DOHH2 (cell line): ENCODE measurements at regions not wholly inside any gene's neighbourhood (a gene's known extent, or its start where the extent isn't known, plus 50 kb on each side); places are given as distances from the start of the nearest gene placed in this dataset.

ENCODE experiments used
- H3F3A ChIP-seq: fragments of 200-600 bp; sonication (generic), shearing (Covaris generic); 2 replicates; pipeline ENCODE4 v1.6.0; 2016; ENCODE audit warnings: antibody characterized with exemption, mild to moderate bottlenecking; ENCODE audit not compliant: control insufficient read depth, insufficient read depth
- H3K27ac ChIP-seq: fragments of 200-600 bp; sonication (generic); 2 replicates; pipeline ENCODE4 v1.5.1; 2014; ENCODE audit warnings: low read depth, mild to moderate bottlenecking, low read length, moderate library complexity
- H3K27me3 ChIP-seq: fragments of 200-600 bp; sonication (generic); 2 replicates; pipeline ENCODE4 v1.6.1; 2014; ENCODE audit warnings: mild to moderate bottlenecking, low read length, mixed read lengths; ENCODE audit not compliant: control insufficient read depth
- H3K36me3 ChIP-seq: fragments of 200-600 bp; sonication (generic); 2 replicates; pipeline ENCODE4 v1.6.1; 2014; ENCODE audit warnings: mild to moderate bottlenecking, low read length, moderate library complexity, mixed read lengths; ENCODE audit not compliant: control insufficient read depth
- H3K4me1 ChIP-seq: fragments of 200-600 bp; sonication (generic); 2 replicates; pipeline ENCODE4 v1.6.1; 2014; ENCODE audit warnings: mild to moderate bottlenecking, low read length, mixed read lengths; ENCODE audit not compliant: control insufficient read depth
- H3K4me2 ChIP-seq: fragments of 200-600 bp; sonication (generic); 2 replicates; pipeline ENCODE4 v1.6.0; 2014; ENCODE audit warnings: mild to moderate bottlenecking, low read length, moderate library complexity
- H3K4me3 ChIP-seq: fragments of 200-600 bp; sonication (generic); 2 replicates; pipeline ENCODE4 v1.5.1; 2014; ENCODE audit warnings: mild to moderate bottlenecking, low read length, mixed read lengths
- H3K79me2 ChIP-seq: fragments of 200-600 bp; sonication (generic); 2 replicates; pipeline ENCODE4 v1.6.1; 2014; ENCODE audit warnings: mild to moderate bottlenecking, low read length, mixed read lengths; ENCODE audit not compliant: control insufficient read depth
- H3K9me2 ChIP-seq: fragments of 200-600 bp; sonication (generic); replicated peaks from 2 replicates; pipeline ENCODE4 v1.6.1; 2014; ENCODE audit warnings: mild to moderate bottlenecking, low read length, mixed read lengths; ENCODE audit not compliant: control insufficient read depth
- H3K9me3 ChIP-seq: fragments of 200-600 bp; sonication (generic); 2 replicates; pipeline ENCODE4 v1.6.1; 2014; ENCODE audit warnings: antibody characterized with exemption, low read length, mixed read lengths; ENCODE audit not compliant: control insufficient read depth, insufficient read depth
- H4K20me1 ChIP-seq: fragments of 200-600 bp; sonication (generic); 2 replicates; pipeline ENCODE4 v1.6.0; 2014; ENCODE audit warnings: low read depth, mild to moderate bottlenecking, antibody characterized with exemption, low read length, moderate library complexity; ENCODE audit not compliant: control insufficient read depth, insufficient read depth
- CTCF ChIP-seq: fragments of 200-600 bp; sonication (generic); IDR thresholded peaks from one replicate; pipeline ENCODE4 v1.5.1; 2014; ENCODE audit warnings: antibody characterized with exemption, mild to moderate bottlenecking, low read depth, low read length; ENCODE audit not compliant: poor library complexity, severe bottlenecking
- EZH2phosphoT487 ChIP-seq: fragments of 200-600 bp; sonication (generic); IDR thresholded peaks from 2 replicates; pipeline ENCODE4 v1.6.1; 2017; ENCODE audit warnings: borderline replicate concordance, mild to moderate bottlenecking, antibody characterized with exemption, low read length, moderate library complexity, mixed read lengths

GRCh38 chr1:56284928-56285327 lies 294.4 kb downstream of the PLPP3 start:
- Histone ChIP-seq H3K4me3 (no peak overlapping the region), H3K9me2 (no peaks in the 10 kb centered on the region), H4K20me1 (no peaks in the 10 kb centered on the region), H3K4me2 (no peak overlapping the region), H3F3A (no peaks in the 10 kb centered on the region), H3K9me3 (no peaks in the 10 kb centered on the region), H3K27me3 (no peaks in the 10 kb centered on the region), H3K36me3 (no peaks in the 10 kb centered on the region), H3K27ac (no peak overlapping the region), H3K79me2 (no peaks in the 10 kb centered on the region), H3K4me1 (no peaks in the 10 kb centered on the region)
- TF ChIP-seq EZH2phosphoT487, result no peak
- TF ChIP-seq CTCF, result no peak

GRCh38 chr1:56278061-56278460 lies 301.3 kb downstream of the PLPP3 start:
- H3K27ac ChIP-seq, result no peak overlapping the region
- no peak overlapping the region for H3K4me3 ChIP-seq
- H3K4me2 ChIP-seq, result no peak overlapping the region
- H3K36me3 ChIP-seq, result no peaks in the 10 kb centered on the region
- H3F3A ChIP-seq, result no peaks in the 10 kb centered on the region
- no peak for TF ChIP-seq EZH2phosphoT487
- no peak for TF ChIP-seq CTCF
- no peaks in the 10 kb centered on the region for H3K9me2 ChIP-seq
- H3K4me1 ChIP-seq, result no peaks in the 10 kb centered on the region
- no peaks in the 10 kb centered on the region for H3K79me2 ChIP-seq
- H4K20me1 ChIP-seq, result no peaks in the 10 kb centered on the region
- H3K27me3 ChIP-seq, result no peaks in the 10 kb centered on the region
- H3K9me3 ChIP-seq, result no peaks in the 10 kb centered on the region

- Histone ChIP-seq H3K27ac (no peak overlapping the region), H3K9me3 (no peaks in the 10 kb centered on the region), H3K4me3 (no peak overlapping the region), H3K27me3 (no peaks in the 10 kb centered on the region), H4K20me1 (no peaks in the 10 kb centered on the region), H3K4me2 (no peak overlapping the region), H3K79me2 (no peaks in the 10 kb centered on the region), H3K4me1 (no peaks in the 10 kb centered on the region), H3F3A (no peaks in the 10 kb centered on the region), H3K36me3 (no peaks in the 10 kb centered on the region), H3K9me2 (no peaks in the 10 kb centered on the region)
- TF ChIP-seq CTCF, result no peak
- no peak for TF ChIP-seq EZH2phosphoT487
These were observed 310.7 kb downstream of the PLPP3 start for GRCh38 chr1:56268519-56269140.

GRCh38 chr1:56267611-56268010 lies 311.8 kb downstream of the PLPP3 start:
- H3K27me3 ChIP-seq, result no peaks in the 10 kb centered on the region
- H3K4me1 ChIP-seq, result no peaks in the 10 kb centered on the region
- H3K9me3 ChIP-seq, result no peaks in the 10 kb centered on the region
- H3K9me2 ChIP-seq, result no peaks in the 10 kb centered on the region
- no peaks in the 10 kb centered on the region for H3K79me2 ChIP-seq
- H3F3A ChIP-seq, result no peaks in the 10 kb centered on the region
- TF ChIP-seq CTCF (no peak), EZH2phosphoT487 (no peak)
- no peaks in the 10 kb centered on the region for H3K36me3 ChIP-seq
- no peaks in the 10 kb centered on the region for H4K20me1 ChIP-seq
- no peak overlapping the region for H3K4me2 ChIP-seq
- H3K27ac ChIP-seq, result no peak overlapping the region
- H3K4me3 ChIP-seq, result no peak overlapping the region
